ENCODE measurements at regions not wholly inside any gene's neighbourhood (a gene's known extent, or its start where the extent isn't known, plus 50 kb on each side); places are given as distances from the start of the nearest gene placed in this dataset.

- intact Hi-C loops (cut with DNase I; ENCODE audit: low total_unique reads), result no loop called here
- Histone ChIP-seq H3K4me3 (no peak overlapping the region), H3K27me3 (no peaks in the 10 kb centered on the region), H3K4me1 (no peaks in the 10 kb centered on the region), H3K27ac (no peak overlapping the region), H3K36me3 (no peaks in the 10 kb centered on the region), H3K9me3 (no peaks in the 10 kb centered on the region)
- no peak for TF ChIP-seq CTCF (IDR thresholded peaks at IDR 0.05)
- no peak for TF ChIP-seq POLR2A (IDR thresholded peaks at IDR 0.05)
- DNase-seq, result no peak
Observed at GRCh38 chrX:5746231-5746630, 482.4 kb downstream of the NLGN4X start.

- intact Hi-C loops (cut with DNase I; ENCODE audit: low total_unique reads), result no loop called here
- H3K4me1 ChIP-seq, result no peaks in the 10 kb centered on the region
- no peaks in the 10 kb centered on the region for H3K27me3 ChIP-seq
- no peak for DNase-seq
- no peak for TF ChIP-seq CTCF (IDR thresholded peaks at IDR 0.05)
- TF ChIP-seq POLR2A (IDR thresholded peaks at IDR 0.05), result no peak
- no peaks in the 10 kb centered on the region for H3K9me3 ChIP-seq
- no peak overlapping the region for H3K27ac ChIP-seq
- H3K4me3 ChIP-seq, result no peak overlapping the region
- H3K36me3 ChIP-seq, result no peaks in the 10 kb centered on the region
Observed at GRCh38 chrX:5733501-5733900, 495.2 kb downstream of the NLGN4X start.

- intact Hi-C loops (cut with DNase I; ENCODE audit: low total_unique reads), result no loop called here
- DNase-seq, result no peak
- H3K9me3 ChIP-seq, result no peaks in the 10 kb centered on the region
- H3K27me3 ChIP-seq, result no peaks in the 10 kb centered on the region
- no peak overlapping the region for H3K4me3 ChIP-seq
- no peaks in the 10 kb centered on the region for H3K4me1 ChIP-seq
- TF ChIP-seq POLR2A (IDR thresholded peaks at IDR 0.05), result no peak
- TF ChIP-seq CTCF (IDR thresholded peaks at IDR 0.05), result no peak
- no peaks in the 10 kb centered on the region for H3K36me3 ChIP-seq
- no peak overlapping the region for H3K27ac ChIP-seq
Observed at GRCh38 chrX:5730556-5730955, 498.1 kb downstream of the NLGN4X start.

GRCh38 chrX:5726224-5726623 lies 502.4 kb downstream of the NLGN4X start:
- H3K36me3 ChIP-seq, result no peaks in the 10 kb centered on the region
- H3K4me3 ChIP-seq, result no peak overlapping the region
- H3K27me3 ChIP-seq, result no peaks in the 10 kb centered on the region
- intact Hi-C loops (cut with DNase I; ENCODE audit: low total_unique reads), result no loop called here
- TF ChIP-seq POLR2A (IDR thresholded peaks at IDR 0.05) (no peak), CTCF (IDR thresholded peaks at IDR 0.05) (no peak)
- no peak overlapping the region for H3K27ac ChIP-seq
- no peaks in the 10 kb centered on the region for H3K9me3 ChIP-seq
- no peak for DNase-seq
- H3K4me1 ChIP-seq, result no peaks in the 10 kb centered on the region

GRCh38 chrX:5724123-5724522 lies 504.5 kb downstream of the NLGN4X start:
- Histone ChIP-seq H3K36me3 (no peaks in the 10 kb centered on the region), H3K4me3 (no peak overlapping the region), H3K9me3 (no peaks in the 10 kb centered on the region), H3K4me1 (no peaks in the 10 kb centered on the region), H3K27ac (no peak overlapping the region), H3K27me3 (no peaks in the 10 kb centered on the region)
- no peak for DNase-seq
- intact Hi-C loops (cut with DNase I; ENCODE audit: low total_unique reads), result no loop called here
- TF ChIP-seq POLR2A (IDR thresholded peaks at IDR 0.05) (no peak), CTCF (IDR thresholded peaks at IDR 0.05) (no peak)

Data from uterus (tissue), 3 donors.